Lower lobe of right lung (tissue), 2 donors: ENCODE measurements at regions not wholly inside any gene's neighbourhood (a gene's known extent, or its start where the extent isn't known, plus 50 kb on each side); places are given as distances from the start of the nearest gene placed in this dataset.

Experiments used
- ATAC-seq, 2 donors: fragments of 200-7000 bp; cut with Tn5 transposase; one replicate each; pipeline ENCODE4 v1.9.1; 2020 to 2022; ENCODE audit warnings: mild to moderate bottlenecking in 2 of 2, moderate library complexity in 2 of 2
- DNase-seq: peaks from one replicate; pipeline ENCODE4 v3.0.0-alpha.2; 2020
- H3K27ac ChIP-seq: fragments of 200-600 bp; one replicate; pipeline ENCODE4 v1.8.0; 2022
- H3K27me3 ChIP-seq: fragments of 200-600 bp; one replicate; pipeline ENCODE4 v1.8.0; 2022; ENCODE audit warnings: low read depth
- H3K36me3 ChIP-seq: fragments of 200-600 bp; one replicate; pipeline ENCODE4 v1.8.0; 2022; ENCODE audit warnings: mild to moderate bottlenecking
- H3K4me1 ChIP-seq: fragments of 200-600 bp; one replicate; pipeline ENCODE4 v1.8.0; 2022
- H3K4me3 ChIP-seq: fragments of 200-600 bp; one replicate; pipeline ENCODE4 v1.8.0; 2022; ENCODE audit warnings: mild to moderate bottlenecking
- H3K9me3 ChIP-seq: fragments of 200-600 bp; one replicate; pipeline ENCODE4 v1.8.0; 2022
- intact Hi-C: fragments of 100-400 bp; cut with DNase I; formaldehyde crosslinking; loops from one replicate; pipeline ENCODE4 v1.11.0; 2022
- TF ChIP-seq, protein P1 (sequence below): fragments of 200-600 bp; IDR thresholded peaks from one replicate; pipeline ENCODE4 v1.8.0; 2022; ENCODE audit warnings: antibody characterized with exemption, mild to moderate bottlenecking
- donor health status: DM: no; HTN: yes; CAD: no; lungs with severe emphysema.

DNA sequence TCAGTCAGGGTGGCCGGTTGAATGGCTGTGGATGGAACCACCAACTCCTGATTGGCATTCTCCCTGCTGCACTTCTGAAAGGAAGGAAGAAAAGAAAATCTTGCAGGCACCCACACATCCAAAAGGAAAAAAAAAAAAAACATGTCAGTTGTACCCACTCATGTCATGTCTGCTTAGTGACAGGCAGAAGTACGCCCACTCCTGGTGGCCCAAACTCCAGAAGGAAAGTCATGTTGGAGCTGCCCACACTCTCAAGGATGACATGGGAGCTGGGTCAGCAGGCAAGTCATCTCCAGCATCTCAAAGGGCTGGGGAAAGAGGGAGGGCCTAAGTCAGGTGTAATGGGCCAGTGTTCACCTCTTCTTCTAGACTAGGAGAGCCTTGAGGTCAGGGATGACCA, 1079.1 kb downstream of the BCL11B start:
- Histone ChIP-seq H3K4me1 (no peaks in the 10 kb centered on the region), H3K36me3 (no peaks in the 10 kb centered on the region), H3K4me3 (no peak overlapping the region), H3K9me3 (no peaks in the 10 kb centered on the region), H3K27me3 (no peaks in the 10 kb centered on the region), H3K27ac (no peak overlapping the region)
- intact Hi-C loops = no loop called here
- DNase-seq (no peak), ATAC-seq (no peak)
- TF ChIP-seq, protein P1, sequence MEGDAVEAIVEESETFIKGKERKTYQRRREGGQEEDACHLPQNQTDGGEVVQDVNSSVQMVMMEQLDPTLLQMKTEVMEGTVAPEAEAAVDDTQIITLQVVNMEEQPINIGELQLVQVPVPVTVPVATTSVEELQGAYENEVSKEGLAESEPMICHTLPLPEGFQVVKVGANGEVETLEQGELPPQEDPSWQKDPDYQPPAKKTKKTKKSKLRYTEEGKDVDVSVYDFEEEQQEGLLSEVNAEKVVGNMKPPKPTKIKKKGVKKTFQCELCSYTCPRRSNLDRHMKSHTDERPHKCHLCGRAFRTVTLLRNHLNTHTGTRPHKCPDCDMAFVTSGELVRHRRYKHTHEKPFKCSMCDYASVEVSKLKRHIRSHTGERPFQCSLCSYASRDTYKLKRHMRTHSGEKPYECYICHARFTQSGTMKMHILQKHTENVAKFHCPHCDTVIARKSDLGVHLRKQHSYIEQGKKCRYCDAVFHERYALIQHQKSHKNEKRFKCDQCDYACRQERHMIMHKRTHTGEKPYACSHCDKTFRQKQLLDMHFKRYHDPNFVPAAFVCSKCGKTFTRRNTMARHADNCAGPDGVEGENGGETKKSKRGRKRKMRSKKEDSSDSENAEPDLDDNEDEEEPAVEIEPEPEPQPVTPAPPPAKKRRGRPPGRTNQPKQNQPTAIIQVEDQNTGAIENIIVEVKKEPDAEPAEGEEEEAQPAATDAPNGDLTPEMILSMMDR = no peak

DNA sequence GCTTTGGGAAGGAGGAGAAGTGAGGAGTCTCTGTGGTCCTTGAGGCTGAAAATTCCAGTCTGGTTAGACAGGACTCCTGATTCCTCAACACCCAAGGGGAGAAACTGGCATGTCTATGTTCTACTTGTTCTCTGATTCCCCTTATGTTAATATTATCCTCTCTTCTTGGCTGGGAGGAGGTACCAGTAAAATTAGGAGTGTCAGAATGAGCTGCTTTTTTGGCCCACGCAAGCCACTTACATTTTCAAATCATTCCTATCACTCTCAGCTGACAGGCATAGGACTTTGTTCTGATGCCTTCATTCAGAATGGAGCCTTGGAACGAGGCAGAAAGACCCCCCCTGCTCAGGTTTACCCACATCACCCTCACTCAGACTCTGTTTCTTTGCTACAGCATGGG, 1077.2 kb downstream of the BCL11B start:
- no peak for ATAC-seq
- no peaks in the 10 kb centered on the region for H3K9me3 ChIP-seq
- intact Hi-C loops = no loop called here

DNA sequence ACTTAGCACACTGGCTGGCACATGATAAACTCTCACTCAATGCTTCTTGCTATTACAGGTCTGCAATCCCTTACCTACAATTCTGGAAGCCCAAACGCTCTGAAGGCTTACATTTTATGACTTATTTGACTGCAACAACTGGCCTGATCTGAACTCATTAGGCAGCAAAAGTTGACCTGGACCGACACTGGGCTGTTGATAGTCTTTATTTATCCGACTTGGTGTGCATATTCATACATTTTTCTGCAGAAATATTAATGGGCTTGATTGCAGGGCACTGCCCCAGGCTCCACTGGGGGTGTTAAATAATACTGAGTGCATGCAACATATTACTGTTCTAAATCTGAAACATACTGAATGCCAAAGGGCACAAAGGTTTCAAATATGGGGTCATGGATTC, 1076.7 kb downstream of the BCL11B start:
- no peaks in the 10 kb centered on the region for H3K9me3 ChIP-seq
- intact Hi-C loops = no loop called here
- ATAC-seq (no peak), DNase-seq (no peak)
- H3K27ac ChIP-seq = no peak overlapping the region
- no peak overlapping the region for H3K4me3 ChIP-seq
- TF ChIP-seq, protein P1 = no peak
- H3K36me3 ChIP-seq = no peaks in the 10 kb centered on the region
- H3K27me3 ChIP-seq = no peaks in the 10 kb centered on the region
- H3K4me1 ChIP-seq = no peaks in the 10 kb centered on the region

More for the DNA sequence above, 1077.2 kb downstream of the BCL11B start:
- DNase-seq = no peak
- Histone ChIP-seq H3K27ac (no peak overlapping the region), H3K36me3 (no peaks in the 10 kb centered on the region), H3K4me1 (no peaks in the 10 kb centered on the region), H3K27me3 (no peaks in the 10 kb centered on the region), H3K4me3 (no peak overlapping the region)
- TF ChIP-seq, protein P1 = no peak

DNA sequence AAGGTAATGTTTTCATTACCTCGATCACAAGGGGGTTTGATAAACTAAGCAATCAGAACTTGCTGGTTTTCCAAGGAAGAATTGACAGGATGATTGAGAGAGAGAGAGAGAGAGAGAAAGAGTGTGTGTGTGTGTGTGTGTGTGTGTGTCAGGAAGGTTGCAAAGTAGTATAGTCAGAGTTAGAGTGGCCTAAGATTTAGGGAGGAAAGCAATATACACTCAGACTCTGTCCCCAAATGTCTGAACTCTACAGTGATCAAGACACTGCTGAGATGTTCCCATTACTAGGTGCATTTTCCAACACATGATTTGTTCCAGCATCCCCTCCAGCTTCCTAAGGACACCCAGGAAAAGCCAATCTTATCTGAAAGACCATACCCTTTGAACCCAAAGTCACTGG, 1074.1 kb downstream of the BCL11B start:
- H3K27me3 ChIP-seq = no peaks in the 10 kb centered on the region
- ATAC-seq (no peak), DNase-seq (no peak)
- TF ChIP-seq, protein P1 = no peak
- H3K36me3 ChIP-seq = no peaks in the 10 kb centered on the region
- intact Hi-C loops = no loop called here
- H3K4me3 ChIP-seq = no peak overlapping the region
- H3K9me3 ChIP-seq = no peaks in the 10 kb centered on the region
- H3K4me1 ChIP-seq = no peaks in the 10 kb centered on the region
- H3K27ac ChIP-seq = no peak overlapping the region

DNA sequence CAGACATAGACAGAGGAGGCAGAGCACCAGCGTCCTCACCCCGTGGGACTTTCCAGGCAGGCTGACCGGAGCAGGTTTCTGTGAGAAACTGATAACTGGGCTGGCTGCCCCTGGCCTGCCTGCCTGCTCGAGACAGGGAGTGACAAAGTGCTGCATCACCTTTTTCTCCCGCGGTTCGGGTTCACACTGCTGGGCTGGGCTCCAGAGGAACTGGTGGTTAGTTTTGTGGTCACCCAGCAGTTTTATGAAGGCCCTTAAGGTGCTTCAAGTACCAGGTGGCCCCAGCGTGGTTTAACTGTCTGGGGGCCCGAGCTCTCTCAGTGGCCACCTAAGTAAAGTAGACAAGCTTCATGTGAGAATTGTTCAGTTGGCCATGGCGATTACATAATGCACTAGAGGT, 1073.6 kb downstream of the BCL11B start:
- no peak overlapping the region for H3K27ac ChIP-seq
- ATAC-seq = peak in 1 of 2 donors; percentile 19
- no peak overlapping the region for H3K4me3 ChIP-seq
- TF ChIP-seq, protein P1 = no peak
- no peak for DNase-seq
- H3K9me3 ChIP-seq = no peaks in the 10 kb centered on the region
- intact Hi-C loops = no loop called here
- H3K4me1 ChIP-seq = no peaks in the 10 kb centered on the region
- no peaks in the 10 kb centered on the region for H3K36me3 ChIP-seq
- no peaks in the 10 kb centered on the region for H3K27me3 ChIP-seq

DNA sequence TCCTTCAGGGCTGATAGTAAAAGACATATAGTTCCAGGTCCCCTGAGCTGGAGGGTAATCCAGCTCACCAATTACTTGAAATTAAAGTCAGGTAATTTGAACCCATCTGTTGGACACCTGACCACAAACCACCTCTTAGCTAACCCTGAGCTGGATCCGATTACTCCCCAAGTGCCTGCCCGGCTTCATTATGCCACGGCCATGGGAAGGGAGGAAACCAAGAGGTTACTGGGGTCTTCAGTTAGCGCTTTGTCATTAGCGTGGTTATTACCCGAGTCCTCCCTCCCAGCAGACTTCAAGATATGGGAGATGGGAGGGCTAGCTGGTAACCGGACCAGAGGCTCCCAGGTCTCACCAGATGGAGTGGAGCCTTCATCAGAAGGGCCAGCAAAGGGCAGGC, 1071.4 kb downstream of the BCL11B start:
- no peak for ATAC-seq
- Histone ChIP-seq H3K27ac (no peak overlapping the region), H3K4me1 (no peaks in the 10 kb centered on the region), H3K27me3 (no peaks in the 10 kb centered on the region), H3K4me3 (no peak overlapping the region), H3K36me3 (no peaks in the 10 kb centered on the region), H3K9me3 (no peaks in the 10 kb centered on the region)
- TF ChIP-seq, protein P1 = no peak
- no peak for DNase-seq
- intact Hi-C loops = no loop called here
